Kidney (tissue), 13 donors: ENCODE measurements at regions not wholly inside any gene's neighbourhood (a gene's known extent, or its start where the extent isn't known, plus 50 kb on each side); places are given as distances from the start of the nearest gene placed in this dataset.

ENCODE experiments used
- DNase-seq, 5 donors: peaks; one replicate each; pipeline ENCODE4 v3.0.0-alpha.2; 2013 to 2020
- FAIRE-seq: peaks from 2 replicates; lab custom pipeline; 2012; peaks lifted over from hg19 to GRCh38; lab: Jason Lieb, UNC
- H3K27ac ChIP-seq, 2 donors: one replicate each; pipeline ENCODE4 v1.7.0; 2013; ENCODE audit warnings: low read depth in 2 of 2, low read length in 2 of 2, inconsistent platforms in 1 of 2
- H3K27me3 ChIP-seq: one replicate; pipeline ENCODE4 v1.7.1; 2013; ENCODE audit warnings: low read length, inconsistent platforms; ENCODE audit not compliant: control insufficient read depth, insufficient read depth
- H3K36me3 ChIP-seq, 3 donors: one replicate each; pipeline versions ENCODE4 v1.7.0 to v1.7.1; 2013; ENCODE audit warnings: low read length in 3 of 3, control low read depth in 1 of 3, inconsistent platforms in 1 of 3; ENCODE audit not compliant: insufficient read depth in 3 of 3, control insufficient read depth in 2 of 3
- H3K4me1 ChIP-seq, 3 donors: one replicate each; pipeline versions ENCODE4 v1.7.0 to v1.7.1; 2013; ENCODE audit warnings: low read length in 3 of 3, inconsistent platforms in 1 of 3, low read depth in 1 of 3; ENCODE audit not compliant: control insufficient read depth in 2 of 3, insufficient read depth in 2 of 3
- H3K4me3 ChIP-seq, 3 donors: one replicate each; pipeline versions ENCODE4 v1.7.0 to v1.8.1; 2013; ENCODE audit warnings: low read length in 3 of 3, control low read depth in 1 of 3, inconsistent platforms in 1 of 3
- H3K9ac ChIP-seq, 3 donors: one replicate each; pipeline versions ENCODE4 v1.7.0 to v1.7.1; 2013; ENCODE audit warnings: low read length in 3 of 3, control low read depth in 1 of 3, inconsistent platforms in 1 of 3
- H3K9me3 ChIP-seq, 3 donors: one replicate each; pipeline versions ENCODE4 v1.7.0 to v1.7.1; 2013; ENCODE audit warnings: low read length in 3 of 3, control low read depth in 1 of 3, inconsistent platforms in 1 of 3; ENCODE audit not compliant: control insufficient read depth in 2 of 3, insufficient read depth in 1 of 3
- intact Hi-C: fragments of 100-400 bp; cut with DNase I; formaldehyde crosslinking; loops from one replicate; pipeline ENCODE4 v1.11.1; 2022
- TF ChIP-seq, protein P1 (sequence below): IDR thresholded peaks from 3 replicates; pipeline ENCODE4 v1.5.1; 2012; ENCODE audit warnings: mild to moderate bottlenecking, moderate library complexity, borderline replicate concordance; ENCODE audit not compliant: insufficient read depth; ENCODE audit errors: extremely low read depth
- donor health status: control.
- donor health status: control.
- donor health status: control.
- donor health status: control.
- donor health status: control.
- donor health status: DM: yes; HTN: yes; CAD: no.
- donor health status: Normal renal cell carcinoma (clear cell type).

- H3K27ac ChIP-seq, result no peak overlapping the region
- H3K4me1 ChIP-seq, result no peaks in the 10 kb centered on the region
- no peaks in the 10 kb centered on the region for H3K36me3 ChIP-seq
- intact Hi-C loops, result no loop called here
- H3K9me3 ChIP-seq, result no peaks in the 10 kb centered on the region
- H3K9ac ChIP-seq, result no peak overlapping the region
- no peak overlapping the region for H3K4me3 ChIP-seq
- no peaks in the 10 kb centered on the region for H3K27me3 ChIP-seq
- DNase-seq (no peak), FAIRE-seq (no peak)
- TF ChIP-seq, protein P1, sequence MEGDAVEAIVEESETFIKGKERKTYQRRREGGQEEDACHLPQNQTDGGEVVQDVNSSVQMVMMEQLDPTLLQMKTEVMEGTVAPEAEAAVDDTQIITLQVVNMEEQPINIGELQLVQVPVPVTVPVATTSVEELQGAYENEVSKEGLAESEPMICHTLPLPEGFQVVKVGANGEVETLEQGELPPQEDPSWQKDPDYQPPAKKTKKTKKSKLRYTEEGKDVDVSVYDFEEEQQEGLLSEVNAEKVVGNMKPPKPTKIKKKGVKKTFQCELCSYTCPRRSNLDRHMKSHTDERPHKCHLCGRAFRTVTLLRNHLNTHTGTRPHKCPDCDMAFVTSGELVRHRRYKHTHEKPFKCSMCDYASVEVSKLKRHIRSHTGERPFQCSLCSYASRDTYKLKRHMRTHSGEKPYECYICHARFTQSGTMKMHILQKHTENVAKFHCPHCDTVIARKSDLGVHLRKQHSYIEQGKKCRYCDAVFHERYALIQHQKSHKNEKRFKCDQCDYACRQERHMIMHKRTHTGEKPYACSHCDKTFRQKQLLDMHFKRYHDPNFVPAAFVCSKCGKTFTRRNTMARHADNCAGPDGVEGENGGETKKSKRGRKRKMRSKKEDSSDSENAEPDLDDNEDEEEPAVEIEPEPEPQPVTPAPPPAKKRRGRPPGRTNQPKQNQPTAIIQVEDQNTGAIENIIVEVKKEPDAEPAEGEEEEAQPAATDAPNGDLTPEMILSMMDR, result no peak
These were observed 407.3 kb downstream of the MRPL39 start for GRCh38 chr21:25199944-25200343.

DNA sequence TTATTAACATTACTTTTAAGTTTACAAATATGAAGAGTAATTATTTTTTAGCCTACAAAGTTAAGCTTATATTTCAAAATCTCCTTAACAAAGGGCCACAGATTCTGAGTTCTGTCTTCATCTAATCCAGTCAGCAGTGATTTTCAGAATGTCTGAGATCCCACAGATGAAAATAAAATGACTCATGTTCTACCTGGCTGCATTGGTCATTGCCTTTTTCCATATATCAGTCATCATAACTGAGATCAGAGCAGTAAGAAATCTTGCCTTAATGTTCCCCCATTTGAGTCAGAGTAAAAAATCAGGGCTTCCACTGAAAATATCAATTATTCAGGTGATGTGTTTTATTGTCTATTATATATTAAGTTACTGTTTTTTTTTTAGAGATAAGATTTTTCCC, 416.1 kb downstream of the MRPL39 start:
- TF ChIP-seq, protein P1, result no peak
- no peak overlapping the region for H3K4me3 ChIP-seq
- no peaks in the 10 kb centered on the region for H3K27me3 ChIP-seq
- no peaks in the 10 kb centered on the region for H3K36me3 ChIP-seq
- H3K9me3 ChIP-seq, result no peaks in the 10 kb centered on the region
- FAIRE-seq (no peak), DNase-seq (no peak)
- no peak overlapping the region for H3K9ac ChIP-seq
- no peak overlapping the region for H3K27ac ChIP-seq
- intact Hi-C loops, result no loop called here
- H3K4me1 ChIP-seq, result no peaks in the 10 kb centered on the region

- FAIRE-seq (no peak), DNase-seq (no peak)
- Histone ChIP-seq H3K36me3 (no peaks in the 10 kb centered on the region), H3K27me3 (no peaks in the 10 kb centered on the region), H3K4me3 (no peak overlapping the region), H3K9ac (no peak overlapping the region), H3K4me1 (no peaks in the 10 kb centered on the region), H3K9me3 (no peaks in the 10 kb centered on the region), H3K27ac (no peak overlapping the region)
- TF ChIP-seq, protein P1, result no peak
- intact Hi-C loops, result no loop called here
These were observed 417.8 kb downstream of the MRPL39 start for GRCh38 chr21:25189497-25189896.

DNA sequence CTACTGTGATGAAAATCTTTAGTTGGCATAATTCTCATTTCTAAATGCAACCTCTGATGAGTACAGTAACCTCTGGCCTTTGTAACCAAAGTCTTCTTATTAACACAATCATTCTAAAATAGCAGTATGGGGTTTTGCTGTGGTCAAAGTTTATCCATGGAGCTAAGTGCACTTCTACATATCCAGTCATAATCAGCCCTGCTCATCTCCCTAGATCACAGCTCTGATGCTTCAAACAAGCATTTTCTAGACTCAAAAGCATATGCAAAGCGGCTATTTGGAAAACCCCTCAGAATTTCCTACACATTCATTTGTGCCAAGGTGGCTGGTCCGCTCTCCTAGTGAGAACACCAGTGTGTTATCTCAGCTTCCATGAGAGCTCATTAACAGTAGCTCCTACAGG, 418.6 kb downstream of the MRPL39 start:
- no peaks in the 10 kb centered on the region for H3K27me3 ChIP-seq
- H3K36me3 ChIP-seq, result no peaks in the 10 kb centered on the region
- no peaks in the 10 kb centered on the region for H3K4me1 ChIP-seq
- H3K4me3 ChIP-seq, result no peak overlapping the region
- no peak overlapping the region for H3K27ac ChIP-seq
- intact Hi-C loops, result no loop called here
- no peak for DNase-seq
- H3K9ac ChIP-seq, result no peak overlapping the region
- FAIRE-seq, result no peak
- no peaks in the 10 kb centered on the region for H3K9me3 ChIP-seq
- TF ChIP-seq, protein P1, result no peak
